Panc1 (cell line): ENCODE measurements at regions not wholly inside any gene's neighbourhood (a gene's known extent, or its start where the extent isn't known, plus 50 kb on each side); places are given as distances from the start of the nearest gene placed in this dataset.

ENCODE experiments used
- POLR2AphosphoS5 ChIP-seq: IDR thresholded peaks from 2 replicates; pipeline ENCODE4 v1.6.1; 2012; ENCODE audit warnings: mild to moderate bottlenecking, low read depth, low read length, moderate library complexity
- SIN3A ChIP-seq: IDR thresholded peaks from 2 replicates; pipeline ENCODE4 v1.6.1; 2012; ENCODE audit warnings: low read depth, mild to moderate bottlenecking, low read length, moderate library complexity, borderline replicate concordance; ENCODE audit not compliant: insufficient read depth
- TCF7L2 ChIP-seq: IDR thresholded peaks from 2 replicates; pipeline ENCODE4 v1.6.1; 2011; ENCODE audit warnings: mild to moderate bottlenecking, low read depth, low read length, inconsistent platforms
- TF ChIP-seq, protein P1 (sequence below): fragments of 450-650 bp; IDR thresholded peaks from 2 replicates; pipeline ENCODE4 v1.5.1; 2017; ENCODE audit warnings: mild to moderate bottlenecking

DNA sequence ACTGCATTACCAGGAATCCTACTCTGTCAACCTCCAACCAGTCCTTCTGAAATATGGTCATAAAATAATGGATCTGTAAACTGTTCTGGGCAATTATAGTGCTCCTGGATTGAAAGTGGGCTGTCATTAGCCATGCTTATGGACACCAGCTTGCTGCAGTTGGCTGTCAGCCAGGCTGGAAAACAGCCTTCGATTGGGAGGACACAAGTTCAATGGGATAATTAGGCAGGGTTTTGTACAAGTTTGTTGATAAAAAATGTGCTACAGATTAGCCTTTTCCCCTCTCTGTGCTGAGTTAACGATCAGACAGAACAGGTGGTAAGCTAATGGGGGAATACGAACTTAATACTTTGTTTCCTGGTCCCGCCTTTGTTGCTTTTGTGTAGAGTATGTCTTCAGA, 413.9 kb downstream of the DUSP10 start:
- TF ChIP-seq, protein P1, sequence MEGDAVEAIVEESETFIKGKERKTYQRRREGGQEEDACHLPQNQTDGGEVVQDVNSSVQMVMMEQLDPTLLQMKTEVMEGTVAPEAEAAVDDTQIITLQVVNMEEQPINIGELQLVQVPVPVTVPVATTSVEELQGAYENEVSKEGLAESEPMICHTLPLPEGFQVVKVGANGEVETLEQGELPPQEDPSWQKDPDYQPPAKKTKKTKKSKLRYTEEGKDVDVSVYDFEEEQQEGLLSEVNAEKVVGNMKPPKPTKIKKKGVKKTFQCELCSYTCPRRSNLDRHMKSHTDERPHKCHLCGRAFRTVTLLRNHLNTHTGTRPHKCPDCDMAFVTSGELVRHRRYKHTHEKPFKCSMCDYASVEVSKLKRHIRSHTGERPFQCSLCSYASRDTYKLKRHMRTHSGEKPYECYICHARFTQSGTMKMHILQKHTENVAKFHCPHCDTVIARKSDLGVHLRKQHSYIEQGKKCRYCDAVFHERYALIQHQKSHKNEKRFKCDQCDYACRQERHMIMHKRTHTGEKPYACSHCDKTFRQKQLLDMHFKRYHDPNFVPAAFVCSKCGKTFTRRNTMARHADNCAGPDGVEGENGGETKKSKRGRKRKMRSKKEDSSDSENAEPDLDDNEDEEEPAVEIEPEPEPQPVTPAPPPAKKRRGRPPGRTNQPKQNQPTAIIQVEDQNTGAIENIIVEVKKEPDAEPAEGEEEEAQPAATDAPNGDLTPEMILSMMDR = no peak
- TF ChIP-seq SIN3A = no peak
- no peak for TF ChIP-seq POLR2AphosphoS5
- no peak for TF ChIP-seq TCF7L2
